Esophagus mucosa (tissue), 1 donor: ENCODE measurements at regions not wholly inside any gene's neighbourhood (a gene's known extent, or its start where the extent isn't known, plus 50 kb on each side); places are given as distances from the start of the nearest gene placed in this dataset.
A peak's percentile ranks its signal among the peaks of the same experiment; 100 is the strongest.
"Not testable (repeated sequence)": the region's sequence is repeated elsewhere in the genome, so short reads cannot be mapped to it uniquely, and the experiment has no call there.

Experiments
- ATAC-seq: fragments of 200-7000 bp; cut with Tn5 transposase; one replicate; pipeline ENCODE4 v1.9.1; 2020
- donor health status: DM: yes; HTN: yes; CAD: no.

DNA sequence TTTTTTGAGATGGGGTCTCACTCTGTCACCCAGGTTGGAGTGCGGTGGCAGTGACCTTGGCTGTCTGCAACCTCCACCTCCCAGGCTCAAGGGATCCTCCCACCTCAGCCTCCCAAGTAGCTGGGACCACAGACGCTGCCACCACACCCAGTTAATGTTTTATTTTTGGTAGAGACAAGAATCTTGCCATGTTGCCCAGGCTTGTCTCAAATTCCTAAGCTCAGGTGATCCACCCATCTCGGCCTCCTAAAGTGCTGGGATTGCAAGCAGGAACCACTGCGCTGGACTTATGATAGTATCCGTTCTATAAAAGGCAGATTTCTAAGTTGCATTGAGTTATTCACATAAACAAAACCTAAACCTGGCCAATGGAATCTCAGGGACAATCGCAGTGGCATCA, 321.1 kb upstream of the PRICKLE1 start:
- ATAC-seq = no peak

DNA sequence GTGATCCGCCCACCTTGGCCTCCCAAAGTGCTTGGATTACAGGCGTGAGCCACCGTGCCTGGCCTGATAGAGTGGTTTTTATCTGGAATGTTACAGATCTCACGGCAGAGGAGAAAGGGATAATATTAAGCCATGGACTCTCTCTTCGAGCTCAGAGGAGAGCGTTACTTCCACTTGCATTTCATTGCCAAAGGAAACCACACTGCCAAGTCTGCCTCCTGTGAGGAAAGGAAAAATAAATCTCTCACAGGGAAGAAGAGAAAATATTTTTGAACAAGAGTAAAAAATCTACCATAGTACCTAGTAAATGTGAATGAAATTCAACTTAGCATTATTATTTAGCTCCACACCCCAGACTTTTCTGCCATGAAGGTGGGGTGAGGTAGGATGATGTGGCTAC, 319.2 kb upstream of the PRICKLE1 start:
- ATAC-seq = no peak

DNA sequence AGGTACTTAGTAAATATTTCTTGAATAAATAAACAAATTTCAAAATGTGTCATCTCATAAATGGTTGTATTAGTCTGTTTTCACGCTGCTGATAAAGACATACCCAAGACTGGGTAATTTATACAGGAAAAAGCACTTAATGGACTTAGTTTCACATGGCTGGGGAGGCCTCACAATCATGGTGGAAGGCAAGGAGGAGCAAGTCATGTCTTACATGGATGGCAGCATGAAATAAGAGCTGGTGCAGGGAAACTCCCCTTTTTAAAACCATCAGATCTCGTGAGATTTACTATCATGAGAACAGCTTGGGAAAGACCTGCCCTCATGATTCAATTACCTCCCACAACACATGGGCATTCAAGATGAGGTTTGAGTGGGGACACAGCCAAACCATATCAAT, 317.3 kb upstream of the PRICKLE1 start:
- ATAC-seq = not testable (repeated sequence)

- no peak for ATAC-seq
These were observed 315.8 kb upstream of the PRICKLE1 start for GRCh38 chr12:42905419-42905705.

DNA sequence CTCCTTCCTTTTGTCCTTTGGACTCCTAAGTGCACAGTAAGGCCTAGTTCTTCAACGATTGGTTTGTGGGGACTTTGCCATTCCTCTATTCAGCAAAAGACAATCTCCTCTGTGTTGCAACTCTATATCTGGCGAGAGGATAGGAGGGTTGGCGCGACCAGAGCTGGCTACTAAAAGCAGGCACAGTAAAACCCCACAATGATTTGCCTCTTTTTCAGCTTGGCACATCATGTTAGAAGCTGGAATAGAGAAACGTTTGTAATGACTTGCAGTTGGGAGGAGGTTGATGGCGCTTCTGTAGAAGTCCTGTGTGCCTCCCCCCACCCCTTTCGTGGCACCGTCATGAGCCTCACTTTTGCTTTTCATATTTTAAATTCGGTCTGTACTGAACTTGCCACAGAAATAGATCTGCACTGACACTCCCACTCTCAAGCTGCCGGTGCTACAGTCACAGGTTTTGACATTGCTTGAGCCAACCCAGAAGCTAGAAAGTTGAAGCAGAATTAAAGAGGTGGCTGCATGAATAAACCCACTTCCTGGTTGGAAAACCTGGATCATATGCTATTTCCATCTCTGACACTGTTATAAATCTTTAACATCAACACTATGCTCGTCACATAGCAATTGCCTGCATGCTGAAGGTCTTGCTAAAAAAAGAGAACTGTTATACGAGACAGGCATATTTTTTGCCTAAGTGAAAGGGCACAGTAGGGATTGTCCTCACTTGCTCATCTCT, 315.3 kb upstream of the PRICKLE1 start:
- no peak for ATAC-seq

GRCh38 chr12:42903736-42904135, 314.2 kb upstream of the PRICKLE1 start:
- no peak for ATAC-seq

- no peak for ATAC-seq
These were observed 312.5 kb upstream of the PRICKLE1 start for GRCh38 chr12:42902001-42902400.

GRCh38 chr12:42893803-42894202, 304.3 kb upstream of the PRICKLE1 start:
- ATAC-seq = no peak

GRCh38 chr12:42892702-42893551, 303.4 kb upstream of the PRICKLE1 start:
- no peak for ATAC-seq

- no peak for ATAC-seq
These were observed 298.1 kb upstream of the PRICKLE1 start for GRCh38 chr12:42887657-42888056.

DNA sequence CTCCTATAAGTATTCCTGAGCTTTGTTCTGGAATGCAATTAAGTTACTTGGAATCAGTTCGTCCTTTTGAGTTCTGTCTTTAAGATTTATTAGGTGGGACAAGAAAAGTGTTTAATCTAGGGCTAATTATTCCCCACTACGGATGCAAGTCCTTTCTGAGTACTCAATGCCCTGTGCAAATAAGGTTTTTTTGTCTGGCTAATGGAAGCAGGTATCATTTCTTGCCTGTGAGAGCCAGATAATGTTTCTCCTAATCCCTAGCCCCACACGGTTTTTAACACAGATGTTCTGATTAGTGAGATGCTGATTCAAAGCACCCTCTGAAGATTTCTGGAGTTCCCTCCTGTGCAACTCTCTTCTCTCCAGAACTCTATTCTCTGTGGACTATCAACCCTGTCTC, 296.6 kb upstream of the PRICKLE1 start:
- ATAC-seq = no peak

- no peak for ATAC-seq
These were observed 296.1 kb upstream of the PRICKLE1 start for GRCh38 chr12:42885677-42886076.

DNA sequence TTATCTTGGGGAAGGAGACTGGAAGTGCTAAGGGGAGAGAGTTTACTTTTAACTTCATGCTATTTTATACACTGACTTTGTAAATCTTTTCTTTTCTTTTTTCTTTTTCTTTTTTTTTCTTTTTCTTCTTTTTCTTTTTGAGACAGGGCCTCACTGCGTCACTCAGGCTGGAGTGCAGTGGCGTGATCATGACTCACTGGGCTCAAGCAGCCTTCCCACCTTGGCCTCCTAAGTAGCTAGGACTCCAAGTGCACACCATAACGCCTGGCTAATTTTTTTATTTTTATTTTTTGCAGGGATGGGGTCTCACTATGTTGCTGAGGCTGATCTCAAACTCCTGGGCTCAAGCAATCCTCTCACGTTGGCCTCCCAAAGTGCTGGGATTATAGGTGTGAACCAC, 294.6 kb upstream of the PRICKLE1 start:
- ATAC-seq = no peak

DNA sequence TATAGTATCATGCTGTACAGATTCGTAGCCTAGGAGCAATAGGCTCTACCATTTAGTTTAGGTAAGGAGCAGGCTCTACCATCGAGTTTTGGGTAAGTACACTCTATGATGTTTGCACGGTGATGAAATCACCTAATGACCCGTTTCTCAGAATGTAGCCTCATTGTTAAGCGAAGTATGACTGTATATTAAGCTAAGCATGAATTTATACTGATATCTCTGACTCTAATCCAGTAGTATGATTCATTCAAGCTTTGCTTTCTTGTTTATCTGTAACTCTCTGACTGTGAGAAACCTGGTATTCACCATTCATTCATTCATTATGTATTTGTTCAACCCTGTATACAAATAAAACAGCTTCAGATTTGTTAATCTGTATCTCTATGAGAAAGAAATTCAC, 283.9 kb upstream of the PRICKLE1 start:
- peak; percentile 48 for ATAC-seq

DNA sequence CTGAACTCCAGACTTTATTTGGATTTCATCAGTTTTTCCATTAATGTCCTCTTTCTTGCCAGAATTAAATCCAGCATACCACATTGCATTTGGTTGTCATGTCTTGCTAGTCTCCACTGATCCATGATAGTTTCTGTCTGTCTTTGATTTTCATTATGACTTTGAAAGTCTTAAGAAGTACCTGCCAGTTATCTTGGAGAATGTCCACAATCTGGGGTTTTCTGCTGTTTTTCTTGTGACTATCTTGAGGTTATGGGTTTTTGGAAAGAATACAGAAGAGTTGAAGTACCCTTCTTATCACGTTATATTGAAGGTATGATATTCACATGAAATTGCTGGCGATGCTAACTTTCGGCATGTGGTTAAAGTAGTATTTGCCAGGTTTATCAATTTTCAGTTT, 282.3 kb upstream of the PRICKLE1 start:
- ATAC-seq = no peak

DNA sequence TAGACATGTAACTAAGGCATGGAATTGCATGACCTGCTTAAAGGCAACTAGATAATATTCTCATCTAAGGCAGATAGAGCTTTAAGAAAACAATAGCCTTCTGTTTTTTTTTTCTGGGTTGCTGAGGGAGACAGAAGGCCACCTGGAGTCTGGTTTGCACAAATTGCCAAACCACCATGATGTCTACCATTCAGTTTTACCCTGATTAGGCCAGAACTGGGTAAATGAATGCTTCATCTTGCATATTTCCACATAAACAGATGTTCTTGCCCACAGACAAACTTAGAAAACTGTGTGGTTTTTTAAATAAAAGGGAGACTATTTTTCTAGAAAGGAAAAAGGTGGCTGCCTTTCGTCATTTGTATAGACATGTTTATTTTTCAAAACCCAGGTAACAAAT, 278.7 kb upstream of the PRICKLE1 start:
- ATAC-seq = no peak

GRCh38 chr12:42865282-42865681, 275.7 kb upstream of the PRICKLE1 start:
- no peak for ATAC-seq

DNA sequence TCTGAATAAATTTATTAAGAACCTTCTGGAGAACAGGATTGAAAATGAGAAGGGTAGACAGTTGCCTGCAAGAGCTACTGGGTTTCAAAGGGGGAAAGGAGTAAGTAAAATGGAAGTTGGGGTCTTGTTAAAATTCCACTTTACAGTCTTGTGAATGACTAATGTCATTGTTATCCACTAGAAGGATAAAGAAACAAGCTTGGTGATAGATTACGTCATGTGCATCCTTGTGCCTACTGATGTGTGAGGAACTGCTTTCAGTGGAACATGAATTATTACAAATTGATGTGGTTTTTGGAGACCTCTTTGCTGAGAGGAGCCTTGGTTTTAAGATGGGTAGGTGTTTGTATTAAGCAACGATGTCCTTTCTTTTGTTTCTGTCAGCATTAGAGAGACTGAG, 272.5 kb upstream of the PRICKLE1 start:
- no peak for ATAC-seq

DNA sequence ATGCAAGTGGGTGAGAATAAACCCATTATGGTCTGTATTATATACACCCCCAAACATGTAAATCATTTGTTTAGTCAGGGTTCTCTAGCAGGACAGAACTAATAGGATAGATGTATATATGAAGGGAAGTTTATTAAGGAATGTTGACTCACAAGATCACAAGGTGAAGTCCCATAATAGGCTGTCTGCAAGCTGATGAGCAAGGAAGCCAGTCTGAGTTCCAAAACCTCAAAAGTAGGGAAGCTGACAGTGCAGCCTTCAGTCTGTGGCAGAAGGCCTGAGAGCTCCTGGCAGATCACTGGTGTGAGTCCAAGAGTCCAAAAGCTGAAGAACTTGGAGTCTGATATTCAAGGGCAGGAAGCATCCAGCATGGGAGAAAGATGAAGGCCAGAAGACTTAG, 270.8 kb upstream of the PRICKLE1 start:
- not testable (repeated sequence) for ATAC-seq

- no peak for ATAC-seq
These were observed 270.1 kb upstream of the PRICKLE1 start for GRCh38 chr12:42859612-42860011.

GRCh38 chr12:42857106-42857505, 267.6 kb upstream of the PRICKLE1 start:
- ATAC-seq = no peak

DNA sequence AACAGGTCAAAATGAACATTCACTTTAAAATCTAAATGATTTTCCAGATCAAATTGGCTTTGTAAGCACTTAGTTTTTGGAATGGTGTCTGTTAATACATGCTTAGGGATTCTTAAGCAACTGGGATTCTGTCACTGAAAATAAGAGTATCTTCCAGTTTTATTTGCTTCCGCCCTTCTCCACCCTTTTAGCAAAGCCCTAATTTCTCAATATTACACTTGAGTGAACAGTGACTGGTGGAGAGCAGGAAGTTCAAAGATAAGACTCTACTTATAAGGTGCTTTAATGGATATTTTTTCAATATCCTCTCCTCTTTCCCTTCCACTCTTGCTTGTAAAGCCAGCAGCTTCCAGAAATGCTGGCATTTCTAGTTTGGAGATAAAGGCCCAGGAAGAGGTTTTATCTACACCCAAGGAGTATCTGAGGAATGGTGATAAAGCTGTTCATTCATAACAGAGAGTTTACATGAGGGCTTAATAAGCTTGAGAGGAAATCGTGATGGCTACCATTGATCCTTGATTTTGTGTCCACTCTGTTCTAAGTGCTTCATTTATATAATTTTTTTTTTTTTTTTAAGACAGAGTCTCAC, 265.9 kb upstream of the PRICKLE1 start:
- ATAC-seq = no peak

DNA sequence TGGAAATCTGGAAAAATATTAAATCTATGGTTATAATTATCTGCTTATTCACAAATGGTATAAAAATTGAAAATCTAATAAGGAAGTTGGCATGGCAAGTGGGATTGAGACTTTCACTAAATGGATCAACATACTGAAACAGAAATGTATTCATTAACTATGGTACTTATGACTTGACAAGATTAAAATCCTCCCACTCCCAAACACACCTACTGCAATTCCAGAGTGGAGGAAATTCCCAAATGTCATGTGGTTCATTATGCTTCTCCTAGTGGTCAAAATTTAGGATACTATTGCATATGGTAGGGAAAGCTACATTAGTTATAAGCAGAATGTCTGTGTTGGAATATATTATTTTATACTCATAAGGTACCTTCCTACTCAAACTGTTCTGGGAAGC, 265.3 kb upstream of the PRICKLE1 start:
- no peak for ATAC-seq

DNA sequence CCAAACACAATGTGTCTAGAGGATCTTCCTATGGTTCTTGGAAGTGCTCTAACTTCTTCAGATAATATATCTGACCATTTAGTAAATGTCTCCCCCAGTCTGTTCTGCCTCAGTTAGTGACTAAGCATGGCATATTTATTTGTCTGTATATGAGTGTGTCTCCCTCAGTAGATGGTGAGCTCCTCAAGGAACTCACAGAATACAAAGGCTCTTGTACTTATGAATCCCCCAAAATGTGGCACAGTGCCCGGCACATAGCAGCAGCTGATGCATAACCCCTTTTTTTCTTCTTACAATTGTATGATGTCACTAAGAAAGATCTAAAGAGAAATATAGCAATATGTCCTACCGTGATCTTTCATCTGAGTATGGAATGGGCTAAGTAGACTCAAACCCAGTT, 264.7 kb upstream of the PRICKLE1 start:
- ATAC-seq = no peak
